ENCODE measurements at regions not wholly inside any gene's neighbourhood (a gene's known extent, or its start where the extent isn't known, plus 50 kb on each side); places are given as distances from the start of the nearest gene placed in this dataset.

DNA sequence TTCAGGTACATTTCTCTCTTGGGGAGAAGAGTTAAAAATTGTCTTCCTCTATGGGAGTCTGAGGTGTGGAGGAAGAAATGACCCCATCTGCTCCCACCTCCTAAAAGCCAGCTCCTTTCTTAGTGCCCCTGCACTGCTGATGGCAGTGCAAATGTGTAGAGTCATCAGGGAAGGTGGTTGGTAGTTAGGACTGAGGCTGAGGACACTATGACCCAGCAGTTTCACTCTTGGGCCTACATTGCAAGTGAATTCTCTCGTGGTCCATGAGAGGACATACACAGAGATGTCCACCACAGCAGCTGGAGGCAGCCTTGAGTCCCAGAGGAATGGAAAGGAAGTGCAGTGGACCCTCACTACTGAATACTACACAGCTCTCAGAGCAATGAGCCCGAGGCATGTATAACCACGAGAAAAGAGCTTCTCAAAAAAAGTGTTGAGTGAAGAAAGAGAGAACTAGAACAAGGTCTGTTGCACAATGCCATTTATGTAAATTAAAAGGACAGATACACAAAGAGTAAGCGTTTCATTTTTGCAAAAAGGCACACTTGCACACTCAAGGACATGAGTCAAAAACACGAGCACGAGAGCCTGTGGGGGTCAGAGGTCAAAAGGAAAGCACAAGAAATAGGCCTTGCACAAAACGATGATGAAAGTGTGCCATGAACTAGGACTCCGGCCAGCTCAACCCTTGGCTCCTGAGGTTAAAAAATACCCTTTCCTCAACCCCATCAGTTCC is 164.4 kb upstream of the ADRA1D start:
- no peak for DNase-seq

DNA sequence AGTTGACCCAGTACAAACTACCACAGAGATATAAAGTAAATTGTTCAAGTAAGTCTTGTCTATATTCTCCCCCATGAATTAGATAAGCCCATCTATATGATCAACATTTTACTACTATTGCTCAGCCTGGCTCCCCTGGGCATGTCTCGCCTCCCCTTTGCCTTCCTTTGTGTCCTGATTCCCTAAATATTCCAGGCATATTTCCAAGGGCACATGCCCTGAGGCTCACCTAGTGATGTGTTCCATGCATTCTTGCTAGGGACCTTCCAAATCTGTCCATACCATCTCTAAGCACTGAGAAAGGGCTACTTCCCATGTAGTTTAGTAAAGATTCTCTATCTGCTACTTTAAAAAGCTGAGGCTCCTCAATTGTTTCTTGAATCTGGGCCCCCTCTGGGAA is 163.1 kb upstream of the ADRA1D start:
- DNase-seq = no peak

DNA sequence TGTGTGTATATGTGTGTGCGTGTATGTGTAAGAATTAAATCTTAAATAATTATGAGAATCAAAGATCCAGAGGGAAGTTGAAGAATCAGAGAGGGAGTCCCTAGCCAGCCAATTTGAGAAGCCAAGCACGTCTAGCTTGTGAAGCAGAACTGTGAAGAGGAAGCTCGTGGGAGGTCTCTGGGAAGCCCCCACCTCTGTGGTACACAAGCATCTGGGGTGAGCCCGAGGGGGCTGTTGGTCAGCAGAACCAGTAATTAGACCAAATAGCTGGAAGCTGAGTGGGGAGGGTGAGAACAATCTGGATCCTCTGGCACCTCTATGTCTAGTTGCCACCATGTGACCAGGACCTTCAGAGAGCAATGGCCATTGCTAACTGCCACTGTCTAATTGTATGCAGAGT is 162.7 kb upstream of the ADRA1D start:
- DNase-seq = no peak

DNA sequence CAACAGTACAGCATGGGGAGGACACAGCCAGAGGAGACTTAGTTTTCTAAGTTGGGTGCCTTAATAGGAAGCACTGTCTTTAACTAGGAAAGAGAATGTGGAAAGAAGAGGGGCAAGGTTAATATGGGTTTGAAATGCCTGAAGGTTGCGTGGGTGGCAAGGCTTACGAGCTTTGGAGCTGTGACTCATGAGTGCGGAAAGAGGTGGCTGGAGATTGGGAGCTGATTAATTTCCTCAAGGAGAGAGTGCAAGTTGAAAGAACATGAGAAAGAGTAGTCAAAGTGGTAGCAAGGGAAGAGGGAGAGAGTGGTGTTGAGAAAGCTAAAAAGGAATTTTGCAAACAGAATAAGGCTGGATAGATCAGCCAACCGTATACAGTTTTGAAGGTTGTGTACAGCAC is 157.5 kb upstream of the ADRA1D start:
- DNase-seq = no peak

DNA sequence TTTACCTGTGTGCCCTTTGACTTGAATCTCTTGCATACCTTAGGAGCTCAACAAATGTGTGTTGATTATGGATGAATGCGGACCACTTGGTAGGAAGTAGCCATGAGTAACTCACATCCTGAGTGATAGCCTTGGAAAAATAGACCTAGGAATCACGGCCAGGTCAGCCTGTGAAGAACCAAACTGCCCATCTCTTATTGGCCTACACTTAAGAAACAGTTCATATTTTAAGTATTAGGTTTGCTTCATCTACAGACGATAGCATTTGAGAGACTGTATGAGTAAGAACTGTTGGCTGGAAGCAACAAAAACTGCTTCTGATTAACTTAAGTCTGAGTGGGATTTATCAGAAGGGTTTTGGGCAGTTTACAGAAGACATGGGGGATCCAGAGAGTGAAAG is 152.5 kb upstream of the ADRA1D start:
- DNase-seq = no peak

DNA sequence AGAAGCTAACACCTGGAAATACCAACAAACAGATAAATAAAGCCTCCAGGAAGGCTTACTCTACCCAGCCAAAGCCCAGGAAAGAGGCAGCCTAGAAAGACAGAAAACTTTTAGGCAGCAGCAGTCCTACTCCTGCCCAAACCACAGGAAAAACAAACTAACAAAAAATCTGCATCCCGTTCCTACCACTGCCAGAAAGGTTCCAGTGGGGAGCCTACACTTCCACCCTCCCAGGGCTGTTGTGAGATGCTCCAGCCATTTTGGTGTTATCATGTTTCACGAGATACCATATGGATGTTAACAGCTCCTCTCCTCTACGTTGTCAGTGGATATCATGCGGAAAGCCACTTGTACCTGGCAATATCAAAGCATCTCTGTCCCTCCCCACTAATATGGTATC is 135.9 kb upstream of the ADRA1D start:
- DNase-seq = no peak

DNA sequence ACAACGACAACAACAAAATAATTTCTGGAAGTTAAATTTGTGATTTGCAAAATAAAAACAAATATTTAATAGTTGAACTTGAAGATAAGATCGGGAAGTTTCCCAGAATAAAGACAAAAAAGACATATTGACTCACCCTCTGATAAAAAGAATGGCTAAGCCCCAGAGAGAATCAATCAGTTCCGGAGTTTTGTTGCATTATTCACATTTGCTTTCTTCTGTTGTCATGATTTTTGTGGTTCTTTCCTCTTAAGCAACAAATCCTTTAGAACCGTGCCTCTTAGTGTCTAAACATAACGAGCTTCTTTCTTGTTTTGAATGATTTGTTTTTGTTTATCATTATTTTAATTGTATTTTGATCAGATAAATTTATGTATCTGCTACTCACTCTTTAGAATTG is 134.9 kb upstream of the ADRA1D start:
- DNase-seq = no peak

DNA sequence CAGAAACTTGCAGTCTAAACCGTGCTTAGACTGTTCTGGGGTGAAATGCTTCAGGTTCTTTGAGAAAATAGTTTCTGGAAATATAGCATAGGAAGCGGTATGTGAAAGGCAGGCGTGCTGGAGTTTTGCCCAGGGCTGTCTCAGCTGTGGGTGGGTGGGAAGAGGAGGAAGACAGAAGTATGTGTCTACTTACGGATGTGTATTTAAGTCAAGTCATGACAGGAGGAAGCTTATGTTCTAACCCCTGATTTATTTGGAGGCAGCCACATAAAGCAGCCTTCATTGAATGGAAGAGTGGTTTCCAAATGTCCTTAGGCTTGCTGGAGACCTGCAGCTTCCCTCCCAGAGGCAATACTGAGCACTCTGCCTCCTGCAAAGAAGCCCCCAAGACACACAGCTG is 126.8 kb upstream of the ADRA1D start:
- no peak for DNase-seq

DNA sequence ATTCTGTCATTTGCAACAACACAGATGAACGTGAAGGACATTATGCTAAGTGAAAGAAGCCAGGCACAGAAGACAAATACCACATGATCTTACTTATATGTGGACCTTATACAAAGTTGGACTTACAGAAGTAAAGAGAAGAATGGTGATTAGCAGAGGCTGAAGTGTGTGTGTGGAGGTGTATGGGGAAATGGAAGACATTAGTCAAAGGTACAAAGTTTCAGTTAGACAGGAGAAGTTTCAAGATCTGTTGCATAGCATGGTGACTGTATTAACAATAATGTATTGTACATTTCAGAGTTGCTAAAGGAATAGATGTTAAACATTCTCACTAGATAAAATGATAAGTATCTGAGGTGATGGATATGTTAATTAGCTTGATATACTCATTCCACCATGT is 124.4 kb upstream of the ADRA1D start:
- DNase-seq = no peak

DNA sequence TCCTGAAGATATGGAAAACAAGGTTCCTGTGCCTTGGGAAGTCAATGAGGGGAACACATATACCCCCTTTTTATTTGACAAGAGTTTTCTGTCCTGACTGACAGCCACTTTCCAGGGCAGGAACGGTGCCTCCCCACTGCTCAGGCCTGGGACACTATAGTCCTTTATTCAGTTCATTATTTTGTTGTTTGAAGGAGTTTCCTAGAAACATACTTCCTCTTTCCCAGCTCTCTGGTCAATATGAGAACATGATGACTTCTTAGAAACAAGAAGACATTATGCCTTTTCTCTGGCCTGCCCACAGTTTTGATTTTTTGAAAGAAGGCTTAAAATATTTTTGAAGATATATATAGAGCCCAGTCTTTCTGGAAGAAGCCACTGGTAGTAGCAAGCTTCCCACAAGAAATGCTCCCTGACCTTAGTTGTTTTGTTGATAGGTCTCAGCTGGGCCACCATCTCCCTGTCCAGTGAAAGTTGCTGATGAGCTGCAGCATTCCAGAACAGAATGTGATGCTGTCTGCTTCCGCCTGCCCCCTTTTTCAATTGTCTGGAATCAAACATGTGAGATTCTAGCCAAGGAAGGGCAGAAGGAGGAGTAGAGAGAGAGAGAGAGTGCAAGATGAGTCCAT is 122.7 kb upstream of the ADRA1D start:
- no peak for DNase-seq

DNA sequence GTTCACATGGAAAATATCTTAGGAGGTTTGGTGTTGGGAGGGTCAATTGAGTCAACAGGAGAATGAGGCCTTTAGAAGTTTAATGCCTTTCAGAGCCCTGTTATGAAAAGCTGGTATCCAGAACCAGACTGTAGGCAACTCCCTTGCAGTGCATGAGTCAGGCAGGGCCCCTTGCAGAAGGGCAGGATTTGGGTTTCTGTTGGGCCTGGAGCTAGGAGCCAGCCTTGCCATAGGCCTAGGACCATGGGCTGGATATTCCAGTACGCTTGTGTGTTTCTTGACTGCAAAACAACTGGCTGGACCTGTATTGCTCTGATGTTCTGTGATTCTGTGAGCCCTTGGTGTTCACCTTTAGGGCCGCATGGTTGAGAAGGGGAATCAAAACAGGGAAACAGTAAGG is 121.8 kb upstream of the ADRA1D start:
- DNase-seq = no peak

DNA sequence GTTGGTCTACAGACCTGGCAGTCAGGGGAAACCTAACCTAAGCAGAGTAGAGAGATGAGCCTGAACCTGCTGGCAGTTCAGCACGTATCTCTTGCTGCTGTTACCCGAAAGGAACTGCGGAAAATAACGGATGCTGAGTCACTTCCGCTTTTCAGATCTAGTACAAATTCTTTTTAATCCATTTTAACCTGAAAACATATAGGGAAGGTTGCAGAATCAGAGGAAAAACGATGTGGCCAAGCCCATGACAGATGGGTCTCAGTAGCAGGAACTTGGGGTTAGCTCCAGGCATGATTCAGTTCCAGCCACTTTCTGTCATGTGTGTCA is 120.7 kb upstream of the ADRA1D start:
- no peak for DNase-seq

DNA sequence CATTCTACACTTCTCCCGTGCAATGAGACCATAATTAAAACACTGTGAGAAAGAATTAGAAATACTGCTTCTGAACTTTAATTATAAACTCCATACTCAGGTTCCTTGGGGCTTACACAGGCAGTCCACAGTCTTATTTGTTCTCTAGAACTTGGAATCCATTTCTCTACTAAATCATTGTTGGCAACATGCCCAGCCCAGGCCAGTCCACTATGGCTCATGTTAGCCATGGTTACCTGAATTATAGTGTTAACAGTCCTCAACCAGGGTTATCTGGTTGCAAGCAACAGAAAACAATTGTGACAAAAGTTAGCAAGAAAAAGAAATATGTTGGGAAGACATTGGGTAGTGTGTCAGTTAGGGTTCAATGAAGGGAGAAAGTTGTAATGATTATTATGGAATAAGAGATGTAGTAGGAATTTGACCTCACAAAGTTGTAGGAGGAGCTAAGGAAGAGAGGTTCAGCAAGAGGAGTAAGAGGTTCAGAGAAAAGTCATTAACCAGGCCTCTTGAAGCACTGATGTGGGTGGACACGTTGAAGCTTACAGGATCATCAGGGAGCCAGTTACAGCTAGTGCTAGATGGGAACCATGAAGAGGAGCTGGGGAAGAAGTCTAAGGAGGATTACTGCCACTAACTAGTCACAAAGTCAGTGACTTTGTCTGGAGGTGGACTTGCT is 120.2 kb upstream of the ADRA1D start:
- DNase-seq = peak; percentile 61

DNA sequence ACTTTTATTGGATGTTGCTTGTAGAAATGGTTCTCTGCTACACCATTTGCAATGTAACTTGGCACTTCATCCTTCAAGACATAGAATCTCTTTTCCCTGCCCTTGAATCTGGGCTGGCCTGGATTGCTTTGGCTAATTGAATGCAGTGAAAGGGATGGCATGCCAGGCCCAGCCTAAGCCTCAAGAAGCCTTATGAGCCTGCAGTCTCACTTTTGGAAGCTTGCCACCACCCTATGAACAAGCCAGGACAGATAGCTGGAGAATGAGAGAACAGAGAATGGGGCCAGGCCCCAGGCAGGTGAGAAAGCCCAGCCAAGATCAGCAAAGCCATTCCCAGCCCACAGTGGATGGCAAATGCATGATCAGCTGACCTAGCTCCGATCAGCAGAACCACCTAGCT is 117.0 kb upstream of the ADRA1D start:
- no peak for DNase-seq

DNA sequence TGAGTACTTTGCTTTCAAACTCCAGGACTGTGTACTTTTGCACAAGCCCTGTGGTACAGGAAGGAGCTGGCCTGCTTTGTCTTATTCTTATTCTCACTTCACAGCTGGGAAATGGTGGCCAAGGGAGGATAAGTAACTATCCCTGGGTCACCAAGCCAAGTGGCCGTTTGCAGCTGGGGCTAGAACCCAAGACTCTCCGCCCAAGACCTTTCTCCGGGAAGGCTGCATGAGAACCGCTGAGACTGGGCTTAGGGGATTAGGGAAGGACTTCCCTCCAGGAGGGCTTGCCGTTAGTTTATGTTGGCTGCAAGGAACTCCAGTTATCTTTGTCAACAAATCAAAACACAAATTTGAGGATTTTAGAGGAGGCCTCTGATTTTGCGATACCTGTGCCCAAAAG is 109.5 kb upstream of the ADRA1D start:
- no peak for DNase-seq

DNA sequence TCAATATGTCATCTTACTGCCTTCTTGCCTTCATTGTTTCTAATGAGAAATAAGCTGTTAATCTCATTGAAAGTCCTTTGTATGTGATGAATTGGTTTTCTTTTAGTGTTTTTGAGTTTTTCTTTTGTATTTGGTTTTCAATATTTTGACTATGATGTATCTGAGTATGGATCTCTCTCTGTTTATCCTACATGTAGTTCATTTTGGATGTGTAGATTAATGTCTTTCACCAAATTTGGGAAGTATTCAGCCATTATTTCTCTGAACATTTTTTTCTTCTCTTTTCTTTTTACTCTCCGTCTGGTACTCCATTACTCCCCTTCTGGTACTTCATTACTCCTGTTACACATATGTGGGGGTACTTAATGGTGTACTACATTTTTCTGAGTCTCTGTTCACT is 103.3 kb upstream of the ADRA1D start:
- DNase-seq = no peak

DNA sequence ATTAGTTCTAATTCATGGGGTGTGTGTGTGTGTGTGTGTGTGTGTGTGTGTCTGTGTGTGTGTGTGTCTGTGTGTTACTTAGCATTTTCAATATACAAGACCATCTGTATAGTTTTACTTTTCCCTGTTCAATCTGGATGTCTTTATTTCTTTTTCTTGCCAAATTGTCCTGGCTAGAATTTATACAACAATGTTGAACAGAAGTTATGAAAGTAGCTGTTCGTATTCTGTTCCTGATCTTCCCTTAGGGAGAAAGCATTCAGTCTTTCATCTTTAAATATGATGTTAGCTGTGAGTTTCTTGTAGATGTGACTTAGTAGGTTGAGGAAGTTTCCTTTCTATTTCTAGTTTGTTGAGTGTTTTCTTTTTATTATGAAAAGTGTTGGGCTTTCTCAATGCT is 101.0 kb upstream of the ADRA1D start:
- no peak for DNase-seq

DNA sequence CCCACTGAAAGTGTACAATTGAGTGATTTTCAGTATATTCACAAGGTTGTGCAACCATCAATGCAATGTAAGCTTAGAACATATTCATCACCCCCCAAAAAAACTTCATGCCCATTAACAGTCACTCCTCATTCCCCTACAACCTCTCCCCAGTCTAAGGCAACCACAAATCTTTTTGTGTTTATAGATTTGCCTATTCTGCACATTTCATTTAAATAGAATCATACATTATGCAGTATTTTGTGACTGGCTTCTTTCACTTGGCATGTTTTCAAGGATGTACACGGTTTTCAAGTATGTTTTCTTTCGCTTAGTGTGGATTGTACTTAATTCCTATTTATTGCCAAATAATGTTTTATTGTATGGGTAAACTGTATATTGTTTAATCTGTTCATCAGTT is 95.6 kb upstream of the ADRA1D start:
- DNase-seq = no peak

DNA sequence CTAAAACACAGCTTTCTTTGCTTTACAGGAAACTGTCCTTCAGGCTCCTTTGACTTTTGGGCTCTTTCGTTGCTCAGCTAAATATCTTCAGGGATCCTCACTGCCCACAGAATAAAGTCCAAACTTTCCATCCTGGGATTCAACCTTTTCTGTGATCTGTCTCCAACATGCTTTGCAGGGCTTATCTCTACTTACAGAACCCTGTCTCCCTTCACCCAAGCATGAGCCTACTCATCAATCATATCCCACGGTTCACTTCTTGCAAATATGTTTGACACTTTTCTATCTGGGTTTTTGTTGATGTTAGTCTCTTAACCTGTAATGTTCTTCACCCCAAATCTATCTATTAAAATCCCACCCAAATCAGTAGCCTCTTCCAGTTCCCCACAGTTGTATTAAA is 93.5 kb upstream of the ADRA1D start:
- DNase-seq = no peak

DNA sequence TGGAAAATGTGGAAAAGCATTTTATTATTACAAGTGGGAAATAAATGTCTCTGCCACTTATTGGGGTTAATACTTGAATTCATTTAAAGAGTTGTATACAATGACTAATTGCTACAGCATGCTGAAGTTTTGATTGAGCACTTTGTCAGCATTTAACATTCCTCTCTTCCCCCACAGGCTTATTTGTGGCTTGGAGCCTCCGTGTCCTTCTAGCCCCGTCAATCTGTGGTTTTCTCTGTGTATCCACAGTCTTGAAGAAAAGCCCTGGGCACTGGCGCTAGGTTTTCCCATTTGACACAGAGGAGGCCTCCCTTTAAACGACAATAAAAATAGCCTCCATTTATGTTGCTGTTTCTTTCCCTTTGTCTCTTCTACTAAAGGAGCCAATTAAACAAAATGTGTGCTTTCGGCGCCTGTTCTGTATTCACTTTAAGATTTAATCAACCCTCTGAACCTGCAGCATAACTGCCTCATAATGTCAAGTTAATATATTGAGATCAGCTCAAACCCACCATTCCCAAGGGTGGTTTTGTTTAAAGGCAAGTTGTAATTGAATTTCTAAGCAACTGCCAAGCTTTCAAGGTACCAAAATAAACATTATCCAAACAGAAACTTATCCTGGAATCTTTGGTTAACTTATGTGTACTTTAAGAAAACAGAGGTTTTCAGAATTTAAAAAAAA is 92.9 kb upstream of the ADRA1D start:
- no peak for DNase-seq

DNA sequence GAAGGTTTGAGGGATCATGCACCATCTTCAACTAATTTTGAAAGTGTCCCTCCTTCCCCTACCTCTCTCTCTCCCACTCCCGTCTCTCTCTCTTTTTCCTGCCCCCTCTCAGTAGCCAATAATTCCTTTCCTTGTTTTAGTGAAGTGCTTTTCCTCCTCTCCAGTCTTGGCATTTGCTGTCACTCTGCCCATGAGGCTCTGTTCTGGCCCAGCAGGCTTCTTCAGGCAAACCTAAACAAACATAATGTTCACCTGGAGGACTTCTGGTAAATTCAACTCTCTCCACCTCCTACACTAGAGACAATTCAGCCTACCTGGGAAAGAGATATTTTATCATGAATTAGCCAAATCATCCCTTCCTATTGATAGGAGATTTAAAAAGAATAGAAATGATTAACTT is 86.6 kb upstream of the ADRA1D start:
- no peak for DNase-seq

DNA sequence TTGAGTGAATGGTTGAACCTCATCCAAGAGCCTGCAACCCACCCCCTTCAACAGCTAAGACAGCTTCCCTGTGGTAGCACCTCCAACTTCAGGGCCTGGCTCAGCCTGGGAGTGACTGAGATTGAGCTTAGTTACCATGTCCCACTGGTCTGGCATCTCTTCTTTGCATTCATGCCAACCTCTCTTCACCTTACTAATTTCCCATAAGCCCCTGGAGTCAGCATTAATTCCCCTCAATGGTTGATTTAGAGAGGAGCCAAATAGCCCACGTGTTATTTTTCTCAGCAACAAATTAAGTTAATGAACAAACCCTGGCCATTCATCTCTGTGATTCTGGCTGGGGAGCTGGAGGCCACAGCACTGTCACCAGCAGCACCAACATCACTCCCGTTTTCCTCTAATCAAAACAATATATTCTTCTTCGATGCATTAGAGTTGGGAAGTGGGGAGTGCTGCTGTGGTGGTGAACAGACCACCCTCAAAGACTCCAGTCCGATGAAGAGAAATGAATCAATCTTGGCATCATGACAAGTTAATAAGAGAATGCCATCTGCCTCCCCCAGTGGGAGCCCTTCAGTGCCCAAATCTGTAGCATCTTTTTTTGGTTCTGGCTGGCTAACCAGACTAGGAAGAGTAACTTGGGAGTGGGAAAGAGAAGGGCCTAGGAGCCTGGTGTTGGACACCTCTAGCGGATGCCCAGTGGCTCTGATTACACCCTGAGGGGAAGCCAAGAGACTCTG is 83.2 kb upstream of the ADRA1D start:
- DNase-seq = no peak

DNA sequence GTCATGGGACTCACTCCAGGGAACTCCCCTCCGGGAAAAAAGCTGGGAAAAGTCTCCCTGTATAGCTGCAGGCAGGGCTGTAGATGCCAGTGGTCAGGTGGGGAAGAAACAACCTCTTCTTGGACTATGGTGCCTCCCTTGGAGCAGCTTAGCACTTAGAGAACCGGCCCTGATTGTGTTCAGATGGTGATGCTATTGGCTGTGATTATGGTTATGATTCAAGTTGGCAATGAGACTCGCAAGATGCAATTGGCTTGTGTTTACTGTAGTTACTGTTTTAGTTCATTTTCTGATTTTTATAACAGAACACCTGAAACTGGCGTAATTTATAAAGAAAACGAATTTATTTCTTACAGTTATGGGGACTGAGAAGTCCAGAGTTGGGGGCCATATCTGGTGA is 80.9 kb upstream of the ADRA1D start:
- DNase-seq = no peak

Data from activated CD8-positive, alpha-beta memory T cell treated with anti-CD3 and anti-CD28 coated beads for 24 hours (primary cell).